Heart left ventricle (tissue), 13 donors: ENCODE measurements at regions not wholly inside any gene's neighbourhood (a gene's known extent, or its start where the extent isn't known, plus 50 kb on each side); places are given as distances from the start of the nearest gene placed in this dataset.

Experiments
- POLR2A ChIP-seq, 2 donors: fragments of 450-650 bp; IDR thresholded peaks; one replicate each; pipeline ENCODE4 v1.6.1; 2017; ENCODE audit warnings: antibody characterized with exemption in 2 of 2, mild to moderate bottlenecking in 2 of 2, moderate library complexity in 2 of 2
- TF ChIP-seq, protein P1 (sequence below), 12 donors: fragments of 200-600 bp; sonication (generic) in 4 of 12; IDR thresholded peaks; one replicate each; pipeline versions ENCODE4 v1.5.0 to v1.8.0; 2018 to 2022; ENCODE audit warnings: antibody characterized with exemption in 12 of 12, mild to moderate bottlenecking in 5 of 12
- donor health status: ischemic (EF 13 %, LVEDD 7.1; RV severe dilation, severe dysfunction).
- donor health status: DM: no; HTN: yes; CAD: no.
- donor health status: DM: no; HTN: no; CAD: no.
- donor health status: ischemic (EF 25% LVEDD 6.9; RV normal size, moderate dysfunction).
- donor health status: ischemic (EF 25% LVEDD 5.7; RV mildly dilated, moderate dysfunction).
- donor health status: ischemic (EF 35%, LVEDD 5.7; RV mildly dilated, moderate dysfunction).
- donor health status: nonischemic (EF 11% LVEDD 7.7; RV severe dilation, severe dysfunction).
- donor health status: DM: yes; HTN: yes; CAD: no.
- donor health status: PGD.
- donor health status: ischemic (EF 29% LVEDD 5.4; RV normal size, mild dysfunction).
- donor health status: nonischemic (EF 23%, LVEDD 6.1; RV moderate dilation, normal function).

DNA sequence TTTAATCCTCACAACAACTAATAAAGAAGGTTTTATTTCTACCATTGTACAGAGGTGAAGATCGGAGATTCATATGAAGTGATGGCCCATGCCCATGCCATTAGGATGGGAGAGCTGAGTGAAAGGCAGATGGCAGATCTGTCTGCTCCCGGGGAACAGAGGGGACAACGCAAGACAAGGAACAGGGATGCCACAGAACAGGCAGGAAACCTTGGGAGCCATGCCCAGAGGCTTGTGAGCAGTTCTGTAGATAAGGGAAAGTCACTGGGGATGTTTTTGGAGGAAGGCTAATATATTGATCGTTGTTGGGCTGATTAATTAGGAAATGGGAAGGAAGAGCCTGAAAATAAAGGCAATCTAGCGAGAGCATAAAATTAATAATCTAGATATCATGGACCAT, 73.1 kb upstream of the ITGB1 start:
- TF ChIP-seq POLR2A (IDR thresholded peaks at IDR 0.05), result no peak
- TF ChIP-seq, protein P1, sequence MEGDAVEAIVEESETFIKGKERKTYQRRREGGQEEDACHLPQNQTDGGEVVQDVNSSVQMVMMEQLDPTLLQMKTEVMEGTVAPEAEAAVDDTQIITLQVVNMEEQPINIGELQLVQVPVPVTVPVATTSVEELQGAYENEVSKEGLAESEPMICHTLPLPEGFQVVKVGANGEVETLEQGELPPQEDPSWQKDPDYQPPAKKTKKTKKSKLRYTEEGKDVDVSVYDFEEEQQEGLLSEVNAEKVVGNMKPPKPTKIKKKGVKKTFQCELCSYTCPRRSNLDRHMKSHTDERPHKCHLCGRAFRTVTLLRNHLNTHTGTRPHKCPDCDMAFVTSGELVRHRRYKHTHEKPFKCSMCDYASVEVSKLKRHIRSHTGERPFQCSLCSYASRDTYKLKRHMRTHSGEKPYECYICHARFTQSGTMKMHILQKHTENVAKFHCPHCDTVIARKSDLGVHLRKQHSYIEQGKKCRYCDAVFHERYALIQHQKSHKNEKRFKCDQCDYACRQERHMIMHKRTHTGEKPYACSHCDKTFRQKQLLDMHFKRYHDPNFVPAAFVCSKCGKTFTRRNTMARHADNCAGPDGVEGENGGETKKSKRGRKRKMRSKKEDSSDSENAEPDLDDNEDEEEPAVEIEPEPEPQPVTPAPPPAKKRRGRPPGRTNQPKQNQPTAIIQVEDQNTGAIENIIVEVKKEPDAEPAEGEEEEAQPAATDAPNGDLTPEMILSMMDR (IDR thresholded peaks at IDR 0.05), result no peak
